H9 (cell line): ENCODE measurements at regions not wholly inside any gene's neighbourhood (a gene's known extent, or its start where the extent isn't known, plus 50 kb on each side); places are given as distances from the start of the nearest gene placed in this dataset.

Source experiments
- DNase-seq: peaks from one replicate; pipeline ENCODE4 v3.0.0-alpha.2; 2017
- H2AFZ ChIP-seq: one replicate; pipeline ENCODE4 v1.6.1; 2013; ENCODE audit warnings: mild to moderate bottlenecking, low read length, control low read depth, moderate library complexity
- H2AK5ac ChIP-seq: 2 replicates; pipeline ENCODE4 v1.6.1; 2013; ENCODE audit warnings: low read length, control low read depth, mixed read lengths; ENCODE audit not compliant: insufficient read length
- H2BK120ac ChIP-seq: one replicate; pipeline ENCODE4 v1.6.1; 2013; ENCODE audit warnings: low read depth, mild to moderate bottlenecking, low read length, control low read depth, inconsistent platforms; ENCODE audit not compliant: poor library complexity, severe bottlenecking
- H2BK12ac ChIP-seq: 2 replicates; pipeline ENCODE4 v1.6.1; 2013; ENCODE audit warnings: low read length, control low read depth, mixed read lengths, low read depth; ENCODE audit not compliant: insufficient read length
- H2BK15ac ChIP-seq: 2 replicates; pipeline ENCODE4 v1.6.1; 2013; ENCODE audit warnings: low read depth, low read length, control low read depth
- H2BK20ac ChIP-seq: one replicate; pipeline ENCODE4 v1.6.1; 2013; ENCODE audit warnings: low read depth, mild to moderate bottlenecking, low read length, control low read depth, inconsistent platforms; ENCODE audit not compliant: poor library complexity, severe bottlenecking
- H2BK5ac ChIP-seq: 2 replicates; pipeline ENCODE4 v1.6.1; 2013; ENCODE audit warnings: low read length, control low read depth, mixed read lengths; ENCODE audit not compliant: insufficient read length
- H3K14ac ChIP-seq: 2 replicates; pipeline ENCODE4 v1.6.1; 2013; ENCODE audit warnings: low read length, control low read depth; ENCODE audit not compliant: insufficient read depth
- H3K18ac ChIP-seq: 2 replicates; pipeline ENCODE4 v1.6.1; 2013; ENCODE audit warnings: low read depth, mild to moderate bottlenecking, mixed read lengths, low read length, control low read depth; ENCODE audit not compliant: insufficient read length
- H3K23ac ChIP-seq: 2 replicates; pipeline ENCODE4 v1.6.1; 2013; ENCODE audit warnings: low read length, control low read depth, mixed read lengths, low read depth; ENCODE audit not compliant: insufficient read length
- H3K23me2 ChIP-seq: 2 replicates; pipeline ENCODE4 v1.6.1; 2013; ENCODE audit warnings: low read depth, mild to moderate bottlenecking, mixed read lengths, low read length, control low read depth; ENCODE audit not compliant: insufficient read length, poor library complexity, severe bottlenecking
- H3K27ac ChIP-seq: 2 replicates; pipeline ENCODE4 v1.5.1; 2013; ENCODE audit warnings: low read length, control low read depth, mixed read lengths, low read depth; ENCODE audit not compliant: insufficient read length
- H3K27me3 ChIP-seq: 2 replicates; pipeline ENCODE4 v1.6.1; 2013; ENCODE audit warnings: low read length, control low read depth, inconsistent platforms; ENCODE audit not compliant: insufficient read depth
- H3K4ac ChIP-seq: 2 replicates; pipeline ENCODE4 v1.6.1; 2013; ENCODE audit warnings: low read depth, mild to moderate bottlenecking, control low read depth, inconsistent platforms, low read length, moderate library complexity
- H3K4me1 ChIP-seq: 2 replicates; pipeline ENCODE4 v1.6.1; 2013; ENCODE audit warnings: low read length, control low read depth, inconsistent platforms; ENCODE audit not compliant: insufficient read depth
- H3K4me2 ChIP-seq: 2 replicates; pipeline ENCODE4 v1.6.1; 2013; ENCODE audit warnings: low read length, control low read depth, mixed read lengths; ENCODE audit not compliant: insufficient read length, insufficient read depth
- H3K56ac ChIP-seq: 2 replicates; pipeline ENCODE4 v1.6.1; 2013; ENCODE audit warnings: low read depth, mild to moderate bottlenecking, mixed read lengths, low read length, control low read depth; ENCODE audit not compliant: insufficient read length
- H3K79me1 ChIP-seq: 2 replicates; pipeline ENCODE4 v1.6.1; 2013; ENCODE audit warnings: low read depth, mild to moderate bottlenecking, moderate library complexity, low read length, control low read depth, inconsistent platforms; ENCODE audit not compliant: insufficient read depth, poor library complexity, severe bottlenecking
- H3K79me2 ChIP-seq: 2 replicates; pipeline ENCODE4 v1.6.1; 2013; ENCODE audit warnings: low read length, control low read depth, inconsistent platforms; ENCODE audit not compliant: insufficient read depth
- H3K9ac ChIP-seq: 2 replicates; pipeline ENCODE4 v1.6.1; 2013; ENCODE audit warnings: low read length, control low read depth, mixed read lengths; ENCODE audit not compliant: insufficient read length; ENCODE audit errors: extremely low read depth
- H3K9me3 ChIP-seq: one replicate; pipeline ENCODE4 v1.6.1; 2013; ENCODE audit warnings: low read depth, low read length, inconsistent platforms; ENCODE audit not compliant: control insufficient read depth
- H3T11ph ChIP-seq: one replicate; pipeline ENCODE4 v1.6.1; 2013; ENCODE audit warnings: mild to moderate bottlenecking, low read length, control low read depth, inconsistent platforms
- H4K20me1 ChIP-seq: one replicate; pipeline ENCODE4 v1.6.1; 2013; ENCODE audit not compliant: control insufficient read depth, insufficient read length, insufficient read depth
- H4K5ac ChIP-seq: 2 replicates; pipeline ENCODE4 v1.6.1; 2013; ENCODE audit warnings: low read depth, mild to moderate bottlenecking, mixed read lengths, low read length, control low read depth; ENCODE audit not compliant: insufficient read length
- H4K8ac ChIP-seq: replicated peaks from 2 replicates; pipeline ENCODE4 v1.6.1; 2013; ENCODE audit warnings: low read length, control low read depth, mixed read lengths, low read depth; ENCODE audit not compliant: insufficient read length
- H4K91ac ChIP-seq: 2 replicates; pipeline ENCODE4 v1.6.1; 2013; ENCODE audit warnings: low read depth, mild to moderate bottlenecking, moderate library complexity, mixed read lengths, low read length, control low read depth; ENCODE audit not compliant: insufficient read length
- H3K27ac Mint-ChIP-seq, 3 experiments: 2 replicates in 2 of 3; 3 replicates in 1 of 3; pipeline ENCODE4 v1.8.0; 2020 to 2021; ENCODE audit warnings: mixed read lengths in 3 of 3, mild to moderate bottlenecking in 1 of 3, moderate library complexity in 1 of 3
- H3K27me3 Mint-ChIP-seq: 2 replicates; pipeline ENCODE4 v1.8.0; 2021; ENCODE audit warnings: low read depth, mild to moderate bottlenecking, moderate library complexity, mixed read lengths
- H3K36me3 Mint-ChIP-seq, 3 experiments: 2 replicates in 2 of 3; 3 replicates in 1 of 3; pipeline ENCODE4 v1.8.0; 2020 to 2021; ENCODE audit warnings: low read depth in 3 of 3, mixed read lengths in 3 of 3; ENCODE audit not compliant: insufficient read depth in 1 of 3
- H3K4me1 Mint-ChIP-seq, 2 experiments: 2 replicates each; pipeline ENCODE4 v1.8.0; 2020; ENCODE audit warnings: mixed read lengths in 2 of 2
- H3K4me3 Mint-ChIP-seq, 2 experiments: 2 replicates in 1 of 2; 3 replicates in 1 of 2; pipeline ENCODE4 v1.8.0; 2020 to 2021; ENCODE audit warnings: mild to moderate bottlenecking in 2 of 2, mixed read lengths in 2 of 2, moderate library complexity in 1 of 2
- H3K9me3 Mint-ChIP-seq, 2 experiments: 2 replicates in 1 of 2; 3 replicates in 1 of 2; pipeline ENCODE4 v1.8.0; 2020; ENCODE audit warnings: mild to moderate bottlenecking in 2 of 2, mixed read lengths in 2 of 2, moderate library complexity in 1 of 2
- WGBS: extraction: QIAGEN DNeasy Blood & Tissue Kit; methylation state at CpG from one replicate; pipeline ENCODE4 v1.1.7; 2013; ENCODE audit warnings: missing lambda C conversion rate, low lambda C conversion rate, mixed read lengths; ENCODE audit not compliant: insufficient read length; ENCODE audit errors: extremely low coverage; 5-methylcytosine and 5-hydroxymethylcytosine counted together
- TF ChIP-seq, protein P1 (sequence below): fragments of 200-600 bp; sonication (generic); conservative IDR thresholded peaks from 3 replicates; pipeline ENCODE4 v1.8.0; 2021; ENCODE audit warnings: antibody characterized with exemption, mild to moderate bottlenecking

DNA sequence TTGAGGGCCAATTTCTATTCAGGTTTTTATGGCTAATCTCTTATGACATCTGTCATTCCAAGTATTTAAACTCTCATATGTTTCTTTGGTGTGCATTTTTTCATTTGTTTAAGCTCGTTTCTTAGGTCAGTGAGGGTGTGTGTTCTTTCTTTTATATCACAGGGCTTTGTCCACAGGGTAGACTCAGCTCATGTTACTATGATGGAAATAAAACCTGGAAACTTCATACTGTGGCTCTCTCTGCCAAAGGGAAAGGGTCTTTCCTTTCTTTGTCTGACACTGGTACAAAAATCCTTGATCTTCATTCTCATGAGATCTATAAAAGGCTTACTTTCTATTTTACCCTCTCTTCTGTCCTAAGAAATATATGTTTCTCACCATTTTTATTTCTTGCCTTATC, 129.6 kb upstream of the SP8 start:
- no peak overlapping the region for H3K4me3 Mint-ChIP-seq
- Histone ChIP-seq H3T11ph (no peak overlapping the region), H4K20me1 (no peaks in the 10 kb centered on the region), H3K27ac (no peak overlapping the region), H3K18ac (no peak overlapping the region), H4K5ac (no peak overlapping the region), H2BK5ac (no peak overlapping the region), H3K4me2 (no peak overlapping the region), H3K79me1 (no peaks in the 10 kb centered on the region), H3K23me2 (no peaks in the 10 kb centered on the region), H3K14ac (no peak overlapping the region), H2BK120ac (no peak overlapping the region), H4K8ac (no peak overlapping the region), H3K9ac (no peak overlapping the region), H3K9me3 (no peaks in the 10 kb centered on the region), H3K56ac (no peak overlapping the region), H3K4ac (no peak overlapping the region), H3K4me1 (no peaks in the 10 kb centered on the region), H4K91ac (no peak overlapping the region), H2BK15ac (no peak overlapping the region), H3K27me3 (no peaks in the 10 kb centered on the region), H2BK20ac (no peak overlapping the region), H3K79me2 (no peaks in the 10 kb centered on the region), H2AFZ (no peak overlapping the region), H2BK12ac (no peak overlapping the region), H2AK5ac (no peak overlapping the region), H3K23ac (no peak overlapping the region)
- no peaks in the 10 kb centered on the region for H3K27me3 Mint-ChIP-seq
- H3K4me1 Mint-ChIP-seq = peaks cover 0 to 14% of the 10 kb centered on the region in 2 experiments; a peak in 2 of 4 replicates
- H3K9me3 Mint-ChIP-seq = no peaks in the 10 kb centered on the region
- no peak overlapping the region; a peak in 3 of 7 replicates for H3K27ac Mint-ChIP-seq
- TF ChIP-seq, protein P1, sequence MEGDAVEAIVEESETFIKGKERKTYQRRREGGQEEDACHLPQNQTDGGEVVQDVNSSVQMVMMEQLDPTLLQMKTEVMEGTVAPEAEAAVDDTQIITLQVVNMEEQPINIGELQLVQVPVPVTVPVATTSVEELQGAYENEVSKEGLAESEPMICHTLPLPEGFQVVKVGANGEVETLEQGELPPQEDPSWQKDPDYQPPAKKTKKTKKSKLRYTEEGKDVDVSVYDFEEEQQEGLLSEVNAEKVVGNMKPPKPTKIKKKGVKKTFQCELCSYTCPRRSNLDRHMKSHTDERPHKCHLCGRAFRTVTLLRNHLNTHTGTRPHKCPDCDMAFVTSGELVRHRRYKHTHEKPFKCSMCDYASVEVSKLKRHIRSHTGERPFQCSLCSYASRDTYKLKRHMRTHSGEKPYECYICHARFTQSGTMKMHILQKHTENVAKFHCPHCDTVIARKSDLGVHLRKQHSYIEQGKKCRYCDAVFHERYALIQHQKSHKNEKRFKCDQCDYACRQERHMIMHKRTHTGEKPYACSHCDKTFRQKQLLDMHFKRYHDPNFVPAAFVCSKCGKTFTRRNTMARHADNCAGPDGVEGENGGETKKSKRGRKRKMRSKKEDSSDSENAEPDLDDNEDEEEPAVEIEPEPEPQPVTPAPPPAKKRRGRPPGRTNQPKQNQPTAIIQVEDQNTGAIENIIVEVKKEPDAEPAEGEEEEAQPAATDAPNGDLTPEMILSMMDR = no peak
- WGBS = no CpG with 5 or more reads among the region's 1 CpG
- no peaks in the 10 kb centered on the region for H3K36me3 Mint-ChIP-seq
- DNase-seq = no peak
